MV-4-11 (cell line): ENCODE measurements at regions not wholly inside any gene's neighbourhood (a gene's known extent, or its start where the extent isn't known, plus 50 kb on each side); places are given as distances from the start of the nearest gene placed in this dataset.

Experiments
- DNase-seq: peaks from one replicate; lab custom pipeline; 2025; lab: John Stamatoyannopoulos, UW

- no peak for DNase-seq
Observed at GRCh38 chr6:19736066-19736465, 101.1 kb upstream of the ID4 start.

- DNase-seq: no peak
Observed at GRCh38 chr6:19738010-19738409, 99.2 kb upstream of the ID4 start.

GRCh38 chr6:19749722-19750121, 87.4 kb upstream of the ID4 start:
- DNase-seq: no peak

GRCh38 chr6:19752746-19753145, 84.4 kb upstream of the ID4 start:
- DNase-seq: no peak

GRCh38 chr6:19753826-19754225, 83.3 kb upstream of the ID4 start:
- DNase-seq: no peak

- no peak for DNase-seq
Observed at GRCh38 chr6:19754686-19755085, 82.5 kb upstream of the ID4 start.

GRCh38 chr6:19755181-19755580, 82.0 kb upstream of the ID4 start:
- DNase-seq: no peak

- no peak for DNase-seq
Observed at GRCh38 chr6:19757036-19757435, 80.1 kb upstream of the ID4 start.

- no peak for DNase-seq
Observed at GRCh38 chr6:19759117-19759880, 77.9 kb upstream of the ID4 start.

- no peak for DNase-seq
Observed at GRCh38 chr6:19761121-19761520, 76.0 kb upstream of the ID4 start.

- peak; percentile 11 for DNase-seq
Observed at GRCh38 chr6:19771753-19772336, 65.3 kb upstream of the ID4 start.

- no peak for DNase-seq
Observed at GRCh38 chr6:19772891-19773290, 64.3 kb upstream of the ID4 start.

- no peak for DNase-seq
Observed at GRCh38 chr6:19781269-19781668, 55.9 kb upstream of the ID4 start.

- DNase-seq: no peak
Observed at GRCh38 chr6:19782588-19782987, 54.6 kb upstream of the ID4 start.
